Kidney capillary endothelial cell (primary cell): ENCODE measurements at regions not wholly inside any gene's neighbourhood (a gene's known extent, or its start where the extent isn't known, plus 50 kb on each side); places are given as distances from the start of the nearest gene placed in this dataset.

ENCODE experiments used
- DNase-seq: peaks from one replicate; pipeline ENCODE4 v3.0.0-alpha.2; 2018; ENCODE audit warnings: low spot score

DNA sequence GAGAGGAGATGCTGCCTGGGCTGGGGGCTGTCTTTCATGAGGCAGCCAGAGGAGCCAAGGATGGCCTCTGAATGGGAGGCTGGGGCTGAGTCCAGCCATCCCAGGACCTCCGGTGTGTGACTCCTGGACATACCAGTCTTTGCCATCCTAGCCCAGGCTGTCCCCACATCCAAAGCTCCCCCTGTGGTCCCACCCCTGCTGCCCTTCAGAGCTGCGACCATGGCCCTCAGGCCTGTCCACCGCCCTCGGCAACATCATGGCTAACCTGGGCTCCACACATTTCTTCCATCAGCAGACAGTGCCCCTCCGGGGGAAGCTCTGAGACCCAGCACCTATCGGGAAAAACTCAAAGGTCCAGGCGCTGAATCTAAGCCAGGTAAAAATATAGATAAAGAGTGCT is 324.4 kb downstream of the MN1 start:
- no peak for DNase-seq

DNA sequence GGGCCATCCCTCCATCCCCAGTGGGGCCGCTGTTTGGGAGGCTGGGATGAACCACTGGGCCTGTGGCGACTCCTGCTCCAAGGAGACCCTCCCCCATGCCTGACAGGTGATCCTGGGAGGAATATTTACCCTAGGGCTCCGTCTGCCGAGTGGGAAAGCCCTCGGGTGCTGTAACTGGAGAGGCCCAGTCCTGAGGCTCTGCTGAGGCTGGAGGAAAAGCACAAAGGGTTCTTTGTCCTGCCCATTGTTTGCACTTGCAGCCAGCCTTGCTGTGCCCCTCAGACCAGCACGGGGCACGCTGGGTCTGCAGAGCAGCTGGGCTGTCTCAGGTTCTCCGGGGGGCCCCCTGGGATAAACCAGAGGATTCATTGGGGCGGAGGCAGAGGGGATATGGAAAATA is 321.1 kb downstream of the MN1 start:
- DNase-seq = no peak

- DNase-seq = no peak
These were observed 319.2 kb downstream of the MN1 start for GRCh38 chr22:27482402-27482801.

DNA sequence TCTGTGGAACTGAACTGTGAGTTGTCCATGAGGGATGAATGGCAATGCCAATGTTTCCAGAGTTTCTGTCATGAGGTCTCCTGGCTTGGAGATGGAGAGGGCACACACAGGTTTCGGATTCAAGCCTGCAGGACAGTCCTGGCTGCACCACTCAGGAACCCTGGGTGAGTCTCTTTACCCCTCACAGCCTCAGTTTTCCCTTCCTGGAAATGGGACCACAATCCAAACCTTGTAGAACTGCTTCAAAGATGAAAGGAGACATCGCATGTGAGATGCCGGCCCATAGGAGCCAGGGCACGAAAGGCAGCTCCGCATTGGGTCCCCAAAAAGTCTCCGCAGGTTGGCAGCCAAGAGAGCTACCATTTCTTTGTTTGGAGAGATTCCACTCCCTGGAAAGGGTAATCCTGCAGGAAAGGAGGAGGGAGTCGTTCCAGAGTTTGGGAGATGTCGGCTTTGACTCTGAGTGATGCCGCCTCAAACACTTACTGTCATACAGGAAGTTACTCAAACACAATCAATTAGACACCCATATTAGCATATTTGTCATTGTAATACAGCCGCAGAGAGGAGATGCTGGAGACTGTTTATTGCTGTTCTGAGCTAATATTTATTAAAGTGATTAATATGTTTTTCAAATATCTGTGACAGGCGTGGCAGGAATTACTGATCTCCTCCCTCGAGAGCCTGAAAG is 318.3 kb downstream of the MN1 start:
- DNase-seq = no peak

DNA sequence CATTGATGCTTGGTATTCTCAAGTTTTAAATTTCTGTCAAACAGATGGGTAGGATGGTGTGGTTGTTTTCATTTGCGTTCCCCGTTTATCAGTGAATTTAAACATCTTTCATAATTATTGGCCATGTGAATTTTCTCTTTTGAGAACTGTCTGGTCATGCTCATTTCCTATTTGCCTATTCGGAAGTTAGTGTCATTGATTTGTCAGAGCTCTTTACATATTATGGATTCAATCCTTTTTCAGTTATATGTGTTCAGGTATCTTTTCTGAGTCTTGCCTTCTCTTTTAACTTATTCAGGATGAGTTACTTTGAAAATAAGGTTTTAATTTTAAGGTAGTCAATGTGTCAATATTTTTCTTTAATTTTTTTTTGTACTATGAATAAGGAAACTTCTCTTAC is 315.7 kb downstream of the MN1 start:
- no peak for DNase-seq

- DNase-seq = no peak
These were observed 313.7 kb downstream of the MN1 start for GRCh38 chr22:27487600-27488452.

DNA sequence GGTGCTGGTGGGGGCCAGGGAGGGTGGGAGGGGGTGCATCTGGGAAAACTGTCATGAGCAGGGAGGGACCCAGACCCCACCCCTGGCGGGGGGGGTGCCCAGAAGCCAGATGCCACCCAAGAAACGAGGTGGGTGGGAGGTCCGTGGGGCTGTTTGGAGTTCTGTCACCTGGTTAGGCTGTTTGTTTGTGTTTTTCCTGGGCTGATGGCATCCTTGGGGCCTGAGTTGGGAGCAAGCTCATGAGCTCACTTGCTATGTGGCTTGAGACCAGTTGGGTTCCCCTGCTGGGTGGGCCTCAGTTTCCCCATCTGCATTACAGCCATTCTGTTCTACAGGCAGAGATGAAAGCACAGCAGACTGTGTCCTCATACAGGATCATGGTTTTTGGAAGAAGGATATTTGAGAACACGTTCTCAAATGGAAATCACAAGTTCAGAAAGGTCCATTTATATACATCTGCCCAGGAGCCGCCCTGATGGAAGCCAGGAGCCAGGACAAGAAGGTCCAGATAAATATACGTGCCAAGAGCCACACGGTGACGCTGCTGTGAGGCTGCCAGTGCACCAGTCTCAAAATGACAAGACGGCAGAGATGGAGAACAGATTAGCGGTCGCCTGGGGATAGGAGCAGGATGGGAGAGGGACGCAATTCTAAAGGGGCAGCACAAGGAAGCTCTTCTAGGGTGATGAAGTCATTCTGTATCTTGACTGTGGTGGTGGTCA is 312.9 kb downstream of the MN1 start:
- DNase-seq = no peak

- DNase-seq = peak; percentile 49
These were observed 312.3 kb downstream of the MN1 start for GRCh38 chr22:27489178-27489675.

DNA sequence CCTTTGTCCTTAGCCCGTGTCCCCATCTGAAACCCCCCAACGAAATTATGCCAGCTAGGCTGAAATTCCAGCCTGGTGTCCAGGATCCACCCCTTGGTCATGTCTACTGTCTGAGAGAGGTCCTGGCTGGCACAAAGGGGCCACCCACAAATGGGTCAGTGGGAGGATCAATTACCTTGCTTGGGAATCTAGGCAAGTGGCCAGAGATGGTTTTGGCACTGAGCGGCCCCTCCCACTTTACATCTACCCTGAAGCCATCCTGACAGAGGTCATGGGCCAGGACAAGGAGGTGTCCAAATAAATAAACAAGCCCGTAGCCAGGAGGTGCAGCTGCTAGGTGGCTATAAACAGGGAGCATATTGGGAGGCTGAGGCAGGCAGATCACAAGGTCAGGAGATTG is 311.5 kb downstream of the MN1 start:
- DNase-seq = no peak

DNA sequence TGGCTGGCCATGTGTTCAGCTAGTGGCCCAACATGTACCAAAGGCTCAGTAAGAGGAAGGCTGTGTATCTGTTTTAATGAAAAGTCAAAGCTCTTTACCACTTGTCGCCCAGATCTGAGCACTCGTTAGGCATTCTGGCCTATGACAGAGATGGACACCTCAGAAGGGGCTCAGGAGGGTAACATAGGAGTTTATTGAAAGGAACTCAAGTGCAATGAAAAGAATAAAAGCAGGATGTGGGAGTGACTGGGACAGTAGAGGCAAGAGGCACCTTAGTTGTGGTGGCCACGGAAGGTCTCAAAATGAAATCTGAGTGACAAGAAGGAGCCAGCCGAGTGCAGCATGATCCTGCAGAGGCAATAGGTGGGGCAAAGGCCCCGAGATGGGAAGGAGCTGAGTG is 309.7 kb downstream of the MN1 start:
- no peak for DNase-seq

GRCh38 chr22:27492566-27493201 is 308.9 kb downstream of the MN1 start:
- no peak for DNase-seq

DNA sequence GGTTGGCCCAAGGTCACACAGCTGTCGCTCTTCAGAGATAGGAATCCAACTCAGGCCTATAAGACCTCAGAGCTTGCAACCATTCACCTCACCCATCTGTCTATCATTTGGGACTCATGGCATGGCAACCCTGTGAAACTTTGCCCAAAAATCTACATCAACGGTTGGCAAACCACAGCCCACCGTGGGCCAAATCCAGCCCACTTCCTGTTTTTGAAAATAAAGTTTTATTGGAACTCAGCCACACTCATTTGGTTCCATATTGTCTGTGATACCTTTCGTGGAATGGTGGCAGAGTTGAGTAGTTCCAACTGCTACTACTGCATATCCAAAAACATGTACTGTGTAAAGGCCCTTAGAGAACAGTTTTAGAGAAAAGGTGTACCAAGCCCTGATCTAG is 307.8 kb downstream of the MN1 start:
- DNase-seq = no peak

DNA sequence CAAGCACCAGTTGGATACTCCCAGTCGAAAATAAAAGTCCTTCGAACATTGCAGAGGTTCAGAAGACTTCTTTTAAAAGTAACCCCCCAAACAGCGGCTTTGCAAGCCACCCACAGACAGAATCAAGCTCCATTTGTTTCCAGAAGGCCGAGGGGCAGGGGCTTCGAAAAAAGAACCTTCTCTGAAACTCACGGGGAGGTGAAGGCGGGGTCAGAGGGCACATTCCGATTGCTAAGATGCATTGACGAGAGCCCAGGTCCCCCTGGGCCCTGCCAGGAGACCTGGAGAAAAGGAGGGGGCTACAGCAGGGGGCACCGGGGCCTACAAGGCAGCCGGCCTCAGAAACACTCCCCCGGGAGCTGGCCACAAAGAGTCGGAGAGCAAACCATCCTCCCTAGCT is 306.8 kb downstream of the MN1 start:
- no peak for DNase-seq

- no peak for DNase-seq
These were observed 306.2 kb downstream of the MN1 start for GRCh38 chr22:27495325-27495724.

GRCh38 chr22:27499121-27499520 is 302.4 kb downstream of the MN1 start:
- DNase-seq = no peak

DNA sequence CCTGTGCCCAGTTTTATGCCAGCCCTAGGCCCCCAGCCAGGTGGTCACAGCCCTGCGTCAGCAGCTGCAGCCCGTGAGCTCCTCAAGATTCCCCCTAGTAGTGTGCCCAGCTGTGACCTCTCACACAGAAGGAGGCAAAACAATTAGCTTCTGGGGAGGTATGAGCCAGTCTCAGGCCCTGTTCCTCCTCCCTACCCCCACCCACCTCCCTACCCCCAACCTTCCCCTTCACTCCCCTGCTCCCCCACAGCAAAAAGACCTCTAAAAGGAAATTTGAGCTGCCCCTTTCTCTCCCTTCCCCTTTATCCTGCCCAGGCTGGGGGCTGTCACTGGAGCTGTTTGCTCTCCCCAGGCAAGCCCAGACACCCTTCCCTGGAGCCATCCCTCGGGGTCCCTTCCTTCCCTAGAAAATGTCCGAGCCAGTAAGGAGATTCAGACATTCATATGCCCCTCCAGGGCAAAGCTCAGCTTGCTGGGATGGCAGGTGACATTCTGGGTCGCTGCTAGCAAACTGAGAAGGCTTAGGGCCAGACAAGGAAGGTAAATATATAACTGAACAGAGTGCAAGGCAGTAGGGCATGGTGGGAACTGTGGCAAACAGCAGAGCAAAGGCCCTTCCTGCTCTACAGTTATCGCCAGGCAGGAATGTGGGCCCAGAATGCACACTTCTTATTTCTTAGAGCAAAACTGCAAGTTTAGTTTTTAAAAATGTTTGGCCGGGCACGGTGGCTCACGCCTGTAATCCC is 300.2 kb downstream of the MN1 start:
- no peak for DNase-seq

- no peak for DNase-seq
These were observed 299.2 kb downstream of the MN1 start for GRCh38 chr22:27502327-27502726.

DNA sequence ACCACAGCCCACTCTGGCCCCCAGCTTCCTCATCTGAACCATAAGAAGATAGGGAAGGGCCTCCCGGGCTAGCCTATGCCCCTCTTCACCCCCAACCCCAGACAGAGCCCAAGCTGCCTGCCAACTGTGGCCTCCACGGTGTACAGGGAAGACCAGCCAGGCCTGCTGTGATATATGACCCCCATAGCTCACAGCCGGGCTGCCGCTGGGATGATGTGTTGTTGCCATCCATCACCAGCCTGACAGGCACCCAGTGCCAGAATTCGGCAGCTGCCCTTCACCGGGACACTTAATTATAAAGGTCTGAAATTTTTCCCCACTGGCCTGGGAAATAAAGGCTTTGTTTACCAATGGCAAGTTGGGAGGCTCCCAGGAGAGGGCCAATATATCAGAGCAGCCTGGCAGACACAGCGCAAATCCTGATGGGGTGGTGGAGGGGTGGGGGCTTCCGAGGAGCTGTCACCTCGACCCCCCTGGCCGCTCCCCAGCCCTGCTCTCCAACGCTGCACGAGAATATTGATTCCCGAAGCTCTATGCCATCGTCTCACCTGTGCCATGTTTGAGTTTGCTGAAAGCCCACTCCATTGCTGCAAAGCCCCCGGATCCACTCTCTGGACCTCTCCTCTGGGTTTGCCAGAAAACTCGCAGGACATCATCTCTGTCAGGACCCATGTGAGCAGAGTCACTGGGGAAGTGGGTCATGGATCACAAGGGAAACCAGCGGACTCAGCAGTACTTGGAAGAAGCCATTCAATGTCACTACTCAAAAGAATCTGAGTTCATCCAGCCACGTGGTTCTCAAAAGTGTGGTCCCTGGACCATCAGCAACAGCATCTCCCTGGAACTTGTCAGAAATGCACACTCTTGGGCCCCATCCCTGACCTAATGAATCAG is 296.9 kb downstream of the MN1 start:
- no peak for DNase-seq

DNA sequence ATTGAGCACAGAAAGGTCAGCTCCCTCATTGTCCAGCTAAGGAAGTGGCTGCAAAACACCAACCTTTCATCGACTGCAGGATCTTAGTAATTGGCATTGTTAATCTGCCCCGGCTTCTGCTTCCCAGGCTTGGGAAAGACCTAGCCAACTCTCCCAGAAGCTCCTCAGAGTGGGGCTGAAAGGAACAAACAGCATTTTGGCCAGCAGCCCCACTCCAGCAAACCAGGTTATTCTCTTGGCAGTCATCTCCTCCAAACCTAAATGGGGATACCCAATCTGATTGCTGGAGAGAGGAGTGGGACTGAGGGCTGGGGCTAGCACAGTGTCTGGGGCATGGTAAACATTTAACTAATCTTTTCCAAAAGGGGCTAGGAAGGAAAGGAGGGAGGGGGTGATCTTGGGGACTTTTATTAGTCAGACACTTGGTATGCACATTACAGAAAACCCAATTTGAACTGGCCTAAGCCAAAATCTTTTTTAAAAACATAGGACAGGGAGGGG is 294.4 kb downstream of the MN1 start:
- DNase-seq = no peak

- DNase-seq = no peak
These were observed 293.5 kb downstream of the MN1 start for GRCh38 chr22:27507935-27508526.
